ENCODE measurements at regions not wholly inside any gene's neighbourhood (a gene's known extent, or its start where the extent isn't known, plus 50 kb on each side); places are given as distances from the start of the nearest gene placed in this dataset.

DNA sequence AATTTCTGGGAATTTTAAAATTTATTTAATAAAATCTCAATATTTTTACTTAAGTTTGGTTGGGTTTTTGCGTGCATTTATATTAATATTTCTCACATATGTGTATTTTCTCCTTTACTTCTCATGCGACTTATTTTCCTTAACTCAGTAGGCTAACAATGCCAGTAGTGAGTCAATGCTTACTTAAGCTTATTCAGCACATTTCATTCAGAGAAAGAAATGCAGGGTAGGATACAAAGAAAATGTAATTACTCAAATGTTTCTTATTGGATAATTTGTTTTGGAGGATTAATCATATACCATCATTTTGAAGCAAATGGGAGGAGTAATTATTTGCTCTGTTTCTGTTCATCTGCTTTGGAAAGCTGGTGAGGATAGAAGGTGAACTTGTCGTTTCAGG lies 623.5 kb downstream of the POM121L12 start:
- no peak overlapping the region for H3K27ac ChIP-seq (ENCODE audit: low read depth, low read length)
- H3K9me3 ChIP-seq (ENCODE audit: control insufficient read depth in 1 of 2, insufficient read depth in 1 of 2, low read depth in 1 of 2, low read length in 2 of 2), result peaks cover 3 to 31% of the 10 kb centered on the region in 2 experiments; a peak in 2 of 4 replicates
- H3K27me3 ChIP-seq (ENCODE audit: insufficient read depth, low read length), result no peaks in the 10 kb centered on the region
- no peaks in the 10 kb centered on the region for H4K20me1 ChIP-seq (ENCODE audit: insufficient read depth)
- CTCF ChIA-PET, result no interaction called here
- no peaks in the 10 kb centered on the region for H3K9me2 ChIP-seq (ENCODE audit: insufficient read depth)
- RAD21 ChIA-PET (ENCODE audit: low non-redundant PET in 1 of 2, low total read pairs in 2 of 2, uncharacterized antibody in 2 of 2, unreplicated experiment in 2 of 2), result no interaction called here
- POLR2A ChIA-PET, result no interaction called here
- TF ChIP-seq CBX3 (IDR thresholded peaks at IDR 0.05; ENCODE audit: low read depth) (no peak), FOSL1 (IDR thresholded peaks at IDR 0.05; ENCODE audit: low read depth) (no peak), JUND (IDR thresholded peaks at IDR 0.05) (no peak), ELF1 (IDR thresholded peaks at IDR 0.05; ENCODE audit: borderline replicate concordance, low read depth) (no peak), YY1 (IDR thresholded peaks at IDR 0.05; ENCODE audit: extremely low read depth, insufficient replicate concordance, low read depth, low read length) (no peak), EZH2phosphoT487 (IDR thresholded peaks at IDR 0.05; ENCODE audit: borderline replicate concordance) (no peak), TCF7L2 (IDR thresholded peaks at IDR 0.05; ENCODE audit: borderline replicate concordance, extremely low read depth, insufficient read depth, insufficient read length) (no peak), RAD21 (IDR thresholded peaks at IDR 0.05; ENCODE audit: low read depth) (no peak), EZH2 (IDR thresholded peaks at IDR 0.05) (no peak), EGR1 (IDR thresholded peaks at IDR 0.05; ENCODE audit: low read depth) (no peak)
- TF ChIP-seq, protein P1, sequence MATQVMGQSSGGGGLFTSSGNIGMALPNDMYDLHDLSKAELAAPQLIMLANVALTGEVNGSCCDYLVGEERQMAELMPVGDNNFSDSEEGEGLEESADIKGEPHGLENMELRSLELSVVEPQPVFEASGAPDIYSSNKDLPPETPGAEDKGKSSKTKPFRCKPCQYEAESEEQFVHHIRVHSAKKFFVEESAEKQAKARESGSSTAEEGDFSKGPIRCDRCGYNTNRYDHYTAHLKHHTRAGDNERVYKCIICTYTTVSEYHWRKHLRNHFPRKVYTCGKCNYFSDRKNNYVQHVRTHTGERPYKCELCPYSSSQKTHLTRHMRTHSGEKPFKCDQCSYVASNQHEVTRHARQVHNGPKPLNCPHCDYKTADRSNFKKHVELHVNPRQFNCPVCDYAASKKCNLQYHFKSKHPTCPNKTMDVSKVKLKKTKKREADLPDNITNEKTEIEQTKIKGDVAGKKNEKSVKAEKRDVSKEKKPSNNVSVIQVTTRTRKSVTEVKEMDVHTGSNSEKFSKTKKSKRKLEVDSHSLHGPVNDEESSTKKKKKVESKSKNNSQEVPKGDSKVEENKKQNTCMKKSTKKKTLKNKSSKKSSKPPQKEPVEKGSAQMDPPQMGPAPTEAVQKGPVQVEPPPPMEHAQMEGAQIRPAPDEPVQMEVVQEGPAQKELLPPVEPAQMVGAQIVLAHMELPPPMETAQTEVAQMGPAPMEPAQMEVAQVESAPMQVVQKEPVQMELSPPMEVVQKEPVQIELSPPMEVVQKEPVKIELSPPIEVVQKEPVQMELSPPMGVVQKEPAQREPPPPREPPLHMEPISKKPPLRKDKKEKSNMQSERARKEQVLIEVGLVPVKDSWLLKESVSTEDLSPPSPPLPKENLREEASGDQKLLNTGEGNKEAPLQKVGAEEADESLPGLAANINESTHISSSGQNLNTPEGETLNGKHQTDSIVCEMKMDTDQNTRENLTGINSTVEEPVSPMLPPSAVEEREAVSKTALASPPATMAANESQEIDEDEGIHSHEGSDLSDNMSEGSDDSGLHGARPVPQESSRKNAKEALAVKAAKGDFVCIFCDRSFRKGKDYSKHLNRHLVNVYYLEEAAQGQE (IDR thresholded peaks at IDR 0.05; ENCODE audit: low read depth), result no peak
- TF ChIP-seq, protein P2, sequence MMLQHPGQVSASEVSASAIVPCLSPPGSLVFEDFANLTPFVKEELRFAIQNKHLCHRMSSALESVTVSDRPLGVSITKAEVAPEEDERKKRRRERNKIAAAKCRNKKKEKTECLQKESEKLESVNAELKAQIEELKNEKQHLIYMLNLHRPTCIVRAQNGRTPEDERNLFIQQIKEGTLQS (IDR thresholded peaks at IDR 0.05), result no peak
- TF ChIP-seq, protein P3, sequence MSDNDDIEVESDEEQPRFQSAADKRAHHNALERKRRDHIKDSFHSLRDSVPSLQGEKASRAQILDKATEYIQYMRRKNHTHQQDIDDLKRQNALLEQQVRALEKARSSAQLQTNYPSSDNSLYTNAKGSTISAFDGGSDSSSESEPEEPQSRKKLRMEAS (IDR thresholded peaks at IDR 0.05), result no peak
- TF ChIP-seq, protein P4, sequence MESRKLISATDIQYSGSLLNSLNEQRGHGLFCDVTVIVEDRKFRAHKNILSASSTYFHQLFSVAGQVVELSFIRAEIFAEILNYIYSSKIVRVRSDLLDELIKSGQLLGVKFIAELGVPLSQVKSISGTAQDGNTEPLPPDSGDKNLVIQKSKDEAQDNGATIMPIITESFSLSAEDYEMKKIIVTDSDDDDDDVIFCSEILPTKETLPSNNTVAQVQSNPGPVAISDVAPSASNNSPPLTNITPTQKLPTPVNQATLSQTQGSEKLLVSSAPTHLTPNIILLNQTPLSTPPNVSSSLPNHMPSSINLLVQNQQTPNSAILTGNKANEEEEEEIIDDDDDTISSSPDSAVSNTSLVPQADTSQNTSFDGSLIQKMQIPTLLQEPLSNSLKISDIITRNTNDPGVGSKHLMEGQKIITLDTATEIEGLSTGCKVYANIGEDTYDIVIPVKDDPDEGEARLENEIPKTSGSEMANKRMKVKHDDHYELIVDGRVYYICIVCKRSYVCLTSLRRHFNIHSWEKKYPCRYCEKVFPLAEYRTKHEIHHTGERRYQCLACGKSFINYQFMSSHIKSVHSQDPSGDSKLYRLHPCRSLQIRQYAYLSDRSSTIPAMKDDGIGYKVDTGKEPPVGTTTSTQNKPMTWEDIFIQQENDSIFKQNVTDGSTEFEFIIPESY (IDR thresholded peaks at IDR 0.05; ENCODE audit: extremely low read depth, insufficient replicate concordance, low read length), result no peak
- no peak overlapping the region for H3K4me3 ChIP-seq (replicated peaks in 1 of 2; ENCODE audit: low read depth in 1 of 2, low read length in 2 of 2)
- no peak overlapping the region for H2AFZ ChIP-seq (ENCODE audit: low read depth, low read length, poor library complexity, severe bottlenecking)
- no peak overlapping the region for H3K4me2 ChIP-seq (ENCODE audit: low read length)
- no peak for DNase-seq (ENCODE audit: low read depth, low spot score)
- no peaks in the 10 kb centered on the region for H3K36me3 ChIP-seq (ENCODE audit: control insufficient read depth in 1 of 2, insufficient read depth in 2 of 2, low read length in 2 of 2)
- H3K4me1 ChIP-seq (ENCODE audit: control insufficient read depth in 1 of 2, insufficient read depth in 2 of 2, low read length in 2 of 2), result no peaks in the 10 kb centered on the region
- no peak for ATAC-seq
- intact Hi-C loops (cut with micrococcal nuclease), result no loop called here
- BruUV-seq (replicated peaks), result no TSS peak
- no peaks in the 10 kb centered on the region for H3K79me2 ChIP-seq (ENCODE audit: insufficient read depth, low read length)
- no peak overlapping the region for H3K9ac ChIP-seq (ENCODE audit: low read length)

Data from HCT116 (cell line).